PC-9 (cell line): ENCODE measurements at regions not wholly inside any gene's neighbourhood (a gene's known extent, or its start where the extent isn't known, plus 50 kb on each side); places are given as distances from the start of the nearest gene placed in this dataset.

Source experiments
- EZH2 ChIP-seq: fragments of 200-600 bp; sonication (generic); IDR thresholded peaks from 2 replicates; pipeline ENCODE4 v1.8.0; 2017; ENCODE audit warnings: antibody characterized with exemption, low read depth
- TF ChIP-seq, protein P1 (sequence below): fragments of 200-600 bp; sonication (generic); conservative IDR thresholded peaks from 2 replicates; pipeline ENCODE4 v1.6.1; 2017; ENCODE audit warnings: mixed run types, antibody characterized with exemption, mild to moderate bottlenecking, moderate library complexity

DNA sequence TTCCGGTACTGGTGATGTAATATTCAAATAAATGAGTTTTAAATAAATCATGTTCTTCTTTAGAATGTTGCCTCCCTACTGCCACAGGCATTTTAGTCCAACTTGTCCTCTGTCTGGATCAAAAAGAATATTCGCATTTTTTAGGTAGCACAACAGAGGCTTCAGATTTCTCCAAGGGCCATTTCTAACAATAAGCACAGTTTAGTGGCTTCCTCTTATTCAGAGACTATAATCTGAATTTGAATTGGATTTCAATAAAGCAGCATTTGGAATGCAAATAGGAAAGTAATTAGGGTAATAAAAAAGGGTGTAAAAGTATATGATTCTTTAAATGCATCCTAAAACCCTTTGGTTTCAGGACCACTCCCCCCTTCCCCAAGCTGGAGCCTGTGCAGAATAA is 167.9 kb upstream of the GLRA2 start:
- TF ChIP-seq, protein P1, sequence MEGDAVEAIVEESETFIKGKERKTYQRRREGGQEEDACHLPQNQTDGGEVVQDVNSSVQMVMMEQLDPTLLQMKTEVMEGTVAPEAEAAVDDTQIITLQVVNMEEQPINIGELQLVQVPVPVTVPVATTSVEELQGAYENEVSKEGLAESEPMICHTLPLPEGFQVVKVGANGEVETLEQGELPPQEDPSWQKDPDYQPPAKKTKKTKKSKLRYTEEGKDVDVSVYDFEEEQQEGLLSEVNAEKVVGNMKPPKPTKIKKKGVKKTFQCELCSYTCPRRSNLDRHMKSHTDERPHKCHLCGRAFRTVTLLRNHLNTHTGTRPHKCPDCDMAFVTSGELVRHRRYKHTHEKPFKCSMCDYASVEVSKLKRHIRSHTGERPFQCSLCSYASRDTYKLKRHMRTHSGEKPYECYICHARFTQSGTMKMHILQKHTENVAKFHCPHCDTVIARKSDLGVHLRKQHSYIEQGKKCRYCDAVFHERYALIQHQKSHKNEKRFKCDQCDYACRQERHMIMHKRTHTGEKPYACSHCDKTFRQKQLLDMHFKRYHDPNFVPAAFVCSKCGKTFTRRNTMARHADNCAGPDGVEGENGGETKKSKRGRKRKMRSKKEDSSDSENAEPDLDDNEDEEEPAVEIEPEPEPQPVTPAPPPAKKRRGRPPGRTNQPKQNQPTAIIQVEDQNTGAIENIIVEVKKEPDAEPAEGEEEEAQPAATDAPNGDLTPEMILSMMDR = no peak
- TF ChIP-seq EZH2 = no peak
